ENCODE measurements at regions not wholly inside any gene's neighbourhood (a gene's known extent, or its start where the extent isn't known, plus 50 kb on each side); places are given as distances from the start of the nearest gene placed in this dataset.
"Not testable (repeated sequence)": the region's sequence is repeated elsewhere in the genome, so short reads cannot be mapped to it uniquely, and the experiment has no call there.

DNA sequence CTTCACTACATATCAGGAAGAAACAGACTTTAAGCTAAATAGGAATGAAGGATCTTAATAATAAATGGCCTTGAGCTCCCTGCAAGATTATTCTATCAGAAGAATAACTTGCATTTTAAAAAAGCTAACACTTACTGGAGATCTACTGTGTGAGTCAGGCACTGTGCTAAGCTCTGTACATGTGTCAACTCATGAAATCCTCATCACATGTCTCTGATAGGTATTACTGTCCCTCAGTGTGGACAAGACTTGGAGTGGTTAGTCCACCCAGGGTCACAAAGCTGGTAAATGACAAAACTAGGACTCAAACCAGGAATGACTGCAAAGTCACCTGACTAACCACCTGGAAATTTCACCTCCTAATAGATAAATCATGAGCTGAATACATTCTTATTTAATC, 57.1 kb upstream of the KCTD7 start:
- ChIA-PET POLR2A (no interaction called here), CTCF (interaction anchor here (1.0 kb wide), 1 partner anchor 373 kb away, joined by 3 read pairs; no protein-coding TSS in a partner anchor)
- Histone ChIP-seq H3K36me3 (ENCODE audit: control insufficient read depth in 4 of 4, insufficient read depth in 4 of 4, low read length in 3 of 4) (peaks cover 4 to 44% (median 18%) of the 10 kb centered on the region in 4 experiments), H3K4me1 (ENCODE audit: control extremely low read depth in 1 of 4, control insufficient read depth in 4 of 4, insufficient read depth in 4 of 4, low read length in 3 of 4) (no peaks in the 10 kb centered on the region), H3K4me3 (ENCODE audit: control insufficient read depth in 1 of 7, extremely low read depth in 1 of 7, insufficient read depth in 4 of 7, low read depth in 2 of 7, low read length in 6 of 7) (no peak overlapping the region), H3K27ac (ENCODE audit: insufficient read depth in 1 of 2, low read depth in 1 of 2, low read length in 2 of 2, poor library complexity in 1 of 2, severe bottlenecking in 2 of 2) (no peak overlapping the region), H3K9me3 (ENCODE audit: control extremely low read depth in 1 of 5, control insufficient read depth in 4 of 5, insufficient read depth in 2 of 5, low read depth in 1 of 5, low read length in 4 of 5) (no peaks in the 10 kb centered on the region), H3K27me3 (replicated peaks in 2 of 5; ENCODE audit: control insufficient read depth in 4 of 5, insufficient read depth in 5 of 5, low read length in 4 of 5) (no peaks in the 10 kb centered on the region)
- DNase-seq, result no peak

DNA sequence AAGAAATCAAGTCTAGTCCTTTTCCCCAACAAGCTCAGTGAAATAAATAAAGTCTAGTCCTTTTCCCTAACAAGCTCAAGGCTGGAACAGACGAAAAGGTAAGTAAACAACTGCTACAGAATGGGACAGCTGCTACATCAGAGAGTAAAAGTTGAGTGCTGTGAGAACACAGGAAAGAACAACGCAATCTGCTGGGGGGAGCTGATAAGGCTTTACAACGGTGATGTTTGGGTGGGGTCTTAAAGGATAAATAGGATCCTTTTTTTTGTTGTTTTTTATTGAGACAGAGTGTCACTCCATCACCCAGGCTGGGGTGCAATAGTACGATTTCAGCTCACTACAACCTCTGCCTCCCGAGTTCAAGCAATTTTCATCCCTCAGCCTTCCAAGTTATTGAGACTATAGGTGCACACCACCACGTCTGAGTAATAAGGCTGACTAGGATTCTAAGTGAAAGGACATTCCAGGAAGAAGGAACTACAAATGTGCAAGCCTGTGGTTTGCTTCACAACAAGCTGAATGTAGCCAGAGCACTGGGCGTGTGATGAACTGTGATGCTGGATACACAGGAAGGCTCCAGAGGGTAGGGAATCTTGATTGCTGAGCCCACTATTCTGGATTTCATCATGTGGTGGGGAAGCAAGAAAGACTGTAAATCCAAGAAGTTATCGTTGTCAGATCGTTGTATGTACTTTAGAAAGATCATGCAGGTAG, 54.7 kb upstream of the KCTD7 start:
- H3K4me1 ChIP-seq (ENCODE audit: control extremely low read depth in 1 of 4, control insufficient read depth in 4 of 4, insufficient read depth in 4 of 4, low read length in 3 of 4); H3K9me3 ChIP-seq (ENCODE audit: control extremely low read depth in 1 of 5, control insufficient read depth in 4 of 5, insufficient read depth in 2 of 5, low read depth in 1 of 5, low read length in 4 of 5); H3K4me3 ChIP-seq (ENCODE audit: control insufficient read depth in 1 of 7, extremely low read depth in 1 of 7, insufficient read depth in 4 of 7, low read depth in 2 of 7, low read length in 6 of 7); H3K27ac ChIP-seq (ENCODE audit: insufficient read depth in 1 of 2, low read depth in 1 of 2, low read length in 2 of 2, poor library complexity in 1 of 2, severe bottlenecking in 2 of 2); CTCF ChIA-PET; H3K27me3 ChIP-seq (replicated peaks in 2 of 5; ENCODE audit: control insufficient read depth in 4 of 5, insufficient read depth in 5 of 5, low read length in 4 of 5): not testable (repeated sequence)
- H3K36me3 ChIP-seq (ENCODE audit: control insufficient read depth in 4 of 4, insufficient read depth in 4 of 4, low read length in 3 of 4), result peaks cover 3 to 37% (median 18%) of the 10 kb centered on the region in 4 experiments
- POLR2A ChIA-PET, result interaction anchor here (0.6 kb wide), 1 partner anchor 75 kb away, joined by 3 read pairs; no protein-coding TSS in a partner anchor
- WGBS (ENCODE audit: insufficient coverage), result 95% methylated on average over 6 of the region's 9 CpGs
- peak in 1 of 3 donors; percentile 26 for DNase-seq

DNA sequence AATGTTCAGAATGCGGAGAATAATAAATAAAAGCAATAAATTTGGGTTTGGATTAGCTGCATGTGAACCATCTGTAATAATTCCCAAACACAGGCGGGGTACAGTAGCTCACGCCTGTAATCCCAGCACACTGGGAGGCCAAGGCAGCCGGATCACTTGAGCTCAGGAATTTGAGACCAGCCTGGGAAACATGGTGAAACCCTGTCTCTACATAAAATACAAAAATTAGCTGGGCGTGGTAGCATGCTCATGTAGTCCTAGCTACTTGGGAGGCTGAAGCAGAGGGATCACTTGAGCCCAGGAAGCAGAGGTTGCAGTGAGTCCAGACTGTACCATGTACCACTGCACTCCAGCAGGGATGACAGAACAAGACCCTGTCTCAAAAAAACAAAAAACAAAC, 53.9 kb upstream of the KCTD7 start:
- 100% methylated on average over 2 of the region's 5 CpGs for WGBS (ENCODE audit: insufficient coverage)
- H3K27ac ChIP-seq (ENCODE audit: insufficient read depth in 1 of 2, low read depth in 1 of 2, low read length in 2 of 2, poor library complexity in 1 of 2, severe bottlenecking in 2 of 2); H3K9me3 ChIP-seq (ENCODE audit: control extremely low read depth in 1 of 5, control insufficient read depth in 4 of 5, insufficient read depth in 2 of 5, low read depth in 1 of 5, low read length in 4 of 5); CTCF ChIA-PET; H3K4me1 ChIP-seq (ENCODE audit: control extremely low read depth in 1 of 4, control insufficient read depth in 4 of 4, insufficient read depth in 4 of 4, low read length in 3 of 4); DNase-seq; H3K27me3 ChIP-seq (replicated peaks in 2 of 5; ENCODE audit: control insufficient read depth in 4 of 5, insufficient read depth in 5 of 5, low read length in 4 of 5); H3K4me3 ChIP-seq (ENCODE audit: control insufficient read depth in 1 of 7, extremely low read depth in 1 of 7, insufficient read depth in 4 of 7, low read depth in 2 of 7, low read length in 6 of 7): not testable (repeated sequence)
- H3K36me3 ChIP-seq (ENCODE audit: control insufficient read depth in 4 of 4, insufficient read depth in 4 of 4, low read length in 3 of 4), result peaks cover 3 to 32% (median 18%) of the 10 kb centered on the region in 4 experiments
- POLR2A ChIA-PET, result interaction anchor here (0.6 kb wide), 1 partner anchor 74 kb away, joined by 3 read pairs; no protein-coding TSS in a partner anchor

DNA sequence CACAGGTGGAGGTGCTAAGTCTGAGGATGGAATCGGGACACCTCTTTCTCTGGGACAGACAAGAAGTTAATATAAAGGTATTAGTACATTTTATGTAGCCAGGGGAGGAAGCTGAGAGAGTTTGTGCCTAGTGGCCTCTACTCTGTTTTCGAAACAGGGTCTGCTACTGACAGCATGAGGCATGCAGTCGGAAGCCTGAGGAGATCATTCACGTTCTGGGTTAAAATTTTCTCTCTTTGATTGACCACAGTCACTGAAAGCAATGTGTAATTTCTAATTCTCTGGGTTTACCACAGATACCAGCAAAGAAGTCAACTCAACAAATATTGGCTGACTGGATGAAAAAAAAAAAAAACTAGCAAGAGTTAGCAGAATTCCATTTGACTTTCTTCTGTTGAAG, 53.3 kb upstream of the KCTD7 start:
- Histone ChIP-seq H3K4me3 (ENCODE audit: control insufficient read depth in 1 of 7, extremely low read depth in 1 of 7, insufficient read depth in 4 of 7, low read depth in 2 of 7, low read length in 6 of 7) (no peak overlapping the region), H3K9me3 (ENCODE audit: control extremely low read depth in 1 of 5, control insufficient read depth in 4 of 5, insufficient read depth in 2 of 5, low read depth in 1 of 5, low read length in 4 of 5) (no peaks in the 10 kb centered on the region), H3K27me3 (replicated peaks in 2 of 5; ENCODE audit: control insufficient read depth in 4 of 5, insufficient read depth in 5 of 5, low read length in 4 of 5) (no peaks in the 10 kb centered on the region), H3K36me3 (ENCODE audit: control insufficient read depth in 4 of 4, insufficient read depth in 4 of 4, low read length in 3 of 4) (peaks cover 3 to 32% (median 18%) of the 10 kb centered on the region in 4 experiments), H3K4me1 (ENCODE audit: control extremely low read depth in 1 of 4, control insufficient read depth in 4 of 4, insufficient read depth in 4 of 4, low read length in 3 of 4) (peaks cover 0 to 3% (median 0%) of the 10 kb centered on the region in 4 experiments), H3K27ac (ENCODE audit: insufficient read depth in 1 of 2, low read depth in 1 of 2, low read length in 2 of 2, poor library complexity in 1 of 2, severe bottlenecking in 2 of 2) (no peak overlapping the region)
- DNase-seq, result no peak
- 93% methylated on average over 3 of the region's 4 CpGs for WGBS (ENCODE audit: insufficient coverage)
- ChIA-PET POLR2A (no interaction called here), CTCF (no interaction called here)

DNA sequence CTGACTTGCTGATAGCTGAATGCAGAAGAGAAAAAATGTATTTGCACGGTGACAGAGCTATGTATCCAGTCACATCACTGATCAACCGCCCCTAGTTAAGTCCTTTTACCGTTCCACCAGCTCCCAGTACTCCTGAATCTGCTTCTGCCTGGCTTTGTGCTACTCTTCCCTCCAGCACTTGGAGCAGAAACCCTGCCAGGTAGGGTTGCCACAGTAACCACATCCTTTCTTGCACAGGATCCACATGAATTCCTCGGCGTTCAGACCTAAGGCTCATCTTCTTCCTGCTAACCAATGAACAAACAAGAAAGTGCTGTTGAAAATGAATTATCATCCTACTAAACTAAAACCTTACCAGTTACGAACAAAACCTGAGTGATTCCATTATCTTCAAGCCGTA, 52.0 kb upstream of the KCTD7 start:
- Histone ChIP-seq H3K9me3 (ENCODE audit: control extremely low read depth in 1 of 5, control insufficient read depth in 4 of 5, insufficient read depth in 2 of 5, low read depth in 1 of 5, low read length in 4 of 5) (no peaks in the 10 kb centered on the region), H3K36me3 (ENCODE audit: control insufficient read depth in 4 of 4, insufficient read depth in 4 of 4, low read length in 3 of 4) (peaks cover 3 to 31% (median 19%) of the 10 kb centered on the region in 4 experiments), H3K27ac (ENCODE audit: insufficient read depth in 1 of 2, low read depth in 1 of 2, low read length in 2 of 2, poor library complexity in 1 of 2, severe bottlenecking in 2 of 2) (no peak overlapping the region), H3K27me3 (replicated peaks in 2 of 5; ENCODE audit: control insufficient read depth in 4 of 5, insufficient read depth in 5 of 5, low read length in 4 of 5) (no peaks in the 10 kb centered on the region), H3K4me3 (ENCODE audit: control insufficient read depth in 1 of 7, extremely low read depth in 1 of 7, insufficient read depth in 4 of 7, low read depth in 2 of 7, low read length in 6 of 7) (no peak overlapping the region), H3K4me1 (ENCODE audit: control extremely low read depth in 1 of 4, control insufficient read depth in 4 of 4, insufficient read depth in 4 of 4, low read length in 3 of 4) (peaks cover 0 to 3% (median 0%) of the 10 kb centered on the region in 4 experiments)
- no peak for DNase-seq
- CTCF ChIA-PET, result no interaction called here
- POLR2A ChIA-PET, result no interaction called here
- WGBS (ENCODE audit: insufficient coverage), result 69% methylated on average over 5 of the region's 7 CpGs
